MM.1S (cell line): ENCODE measurements at regions not wholly inside any gene's neighbourhood (a gene's known extent, or its start where the extent isn't known, plus 50 kb on each side); places are given as distances from the start of the nearest gene placed in this dataset.

Source experiments
- DNase-seq: peaks from one replicate; pipeline ENCODE4 v3.0.0-alpha.2; 2015
- H2AFZ ChIP-seq: fragments of 300-600 bp; sonication (generic); 2 replicates; pipeline ENCODE4 v1.6.0; 2016; ENCODE audit warnings: antibody characterized with exemption, low read length
- H3F3A ChIP-seq: fragments of 300-600 bp; sonication (generic); 2 replicates; pipeline ENCODE4 v1.6.1; 2016; ENCODE audit warnings: mild to moderate bottlenecking, antibody characterized with exemption, low read length, moderate library complexity, mixed read lengths; ENCODE audit not compliant: insufficient read depth
- H3K27ac ChIP-seq: fragments of 300-600 bp; sonication (generic); 2 replicates; pipeline ENCODE4 v1.5.1; 2016; ENCODE audit warnings: mild to moderate bottlenecking, low read length
- H3K27me3 ChIP-seq: fragments of 300-600 bp; sonication (generic); replicated peaks from 2 replicates; pipeline ENCODE4 v1.6.0; 2016; ENCODE audit warnings: low read length; ENCODE audit not compliant: insufficient read depth
- H3K36me3 ChIP-seq: fragments of 300-600 bp; sonication (generic); replicated peaks from 2 replicates; pipeline ENCODE4 v1.6.1; 2016; ENCODE audit warnings: mild to moderate bottlenecking, low read length, mixed read lengths; ENCODE audit not compliant: insufficient read depth
- H3K4me1 ChIP-seq: fragments of 300-600 bp; sonication (generic); 2 replicates; pipeline ENCODE4 v1.6.1; 2016; ENCODE audit warnings: low read length, mixed read lengths
- H3K4me2 ChIP-seq: fragments of 300-600 bp; sonication (generic); 2 replicates; pipeline ENCODE4 v1.6.0; 2016; ENCODE audit warnings: low read depth, low read length
- H3K4me3 ChIP-seq: fragments of 300-600 bp; sonication (generic); 2 replicates; pipeline ENCODE4 v1.5.1; 2016; ENCODE audit warnings: low read length, mixed read lengths
- H3K79me2 ChIP-seq: fragments of 300-600 bp; sonication (generic); 2 replicates; pipeline ENCODE4 v1.6.1; 2016; ENCODE audit warnings: mixed run types, low read length, mixed read lengths
- H3K9ac ChIP-seq: fragments of 300-600 bp; sonication (generic); 2 replicates; pipeline ENCODE4 v1.6.1; 2016; ENCODE audit warnings: low read length, mixed read lengths
- H3K9me2 ChIP-seq: fragments of 300-600 bp; sonication (generic); replicated peaks from 2 replicates; pipeline ENCODE4 v1.6.1; 2016; ENCODE audit warnings: mild to moderate bottlenecking, low read length, mixed read lengths; ENCODE audit not compliant: insufficient read depth
- H3K9me3 ChIP-seq: fragments of 300-600 bp; sonication (generic); replicated peaks from 2 replicates; pipeline ENCODE4 v1.6.1; 2016; ENCODE audit warnings: mild to moderate bottlenecking, low read length, mixed read lengths; ENCODE audit not compliant: insufficient read depth
- H4K20me1 ChIP-seq: fragments of 300-600 bp; sonication (generic); 2 replicates; pipeline ENCODE4 v1.6.1; 2016; ENCODE audit warnings: mild to moderate bottlenecking, low read length, moderate library complexity, mixed read lengths; ENCODE audit not compliant: insufficient read depth
- CTCF ChIP-seq: fragments of 300-600 bp; sonication (generic); IDR thresholded peaks from 2 replicates; pipeline ENCODE4 v1.5.1; 2016; ENCODE audit warnings: antibody characterized with exemption, low read length, mixed read lengths
- EZH2 ChIP-seq: fragments of 300-600 bp; sonication (generic); optimal IDR thresholded peaks from 2 replicates; pipeline ENCODE3; 2017; ENCODE audit warnings: low read depth, mild to moderate bottlenecking, antibody characterized with exemption, low read length, mixed read lengths
- EZH2phosphoT487 ChIP-seq: fragments of 300-600 bp; sonication (generic); IDR thresholded peaks from 2 replicates; pipeline ENCODE4 v1.6.1; 2018; ENCODE audit warnings: antibody characterized with exemption, low read length

- Histone ChIP-seq H3K9me3 (no peaks in the 10 kb centered on the region), H2AFZ (no peak overlapping the region), H3K79me2 (no peaks in the 10 kb centered on the region), H3K4me2 (no peak overlapping the region), H3K4me3 (no peak overlapping the region), H3K36me3 (no peaks in the 10 kb centered on the region), H3K9ac (no peak overlapping the region), H3K27ac (no peak overlapping the region), H3K9me2 (no peaks in the 10 kb centered on the region), H4K20me1 (no peaks in the 10 kb centered on the region), H3F3A (no peaks in the 10 kb centered on the region), H3K4me1 (no peaks in the 10 kb centered on the region), H3K27me3 (no peaks in the 10 kb centered on the region)
- no peak for TF ChIP-seq CTCF
- TF ChIP-seq EZH2phosphoT487: no peak
- no peak for TF ChIP-seq EZH2
- no peak for DNase-seq
Measured at GRCh38 chr18:32550963-32551362, 80.3 kb upstream of the GAREM1 start.

DNA sequence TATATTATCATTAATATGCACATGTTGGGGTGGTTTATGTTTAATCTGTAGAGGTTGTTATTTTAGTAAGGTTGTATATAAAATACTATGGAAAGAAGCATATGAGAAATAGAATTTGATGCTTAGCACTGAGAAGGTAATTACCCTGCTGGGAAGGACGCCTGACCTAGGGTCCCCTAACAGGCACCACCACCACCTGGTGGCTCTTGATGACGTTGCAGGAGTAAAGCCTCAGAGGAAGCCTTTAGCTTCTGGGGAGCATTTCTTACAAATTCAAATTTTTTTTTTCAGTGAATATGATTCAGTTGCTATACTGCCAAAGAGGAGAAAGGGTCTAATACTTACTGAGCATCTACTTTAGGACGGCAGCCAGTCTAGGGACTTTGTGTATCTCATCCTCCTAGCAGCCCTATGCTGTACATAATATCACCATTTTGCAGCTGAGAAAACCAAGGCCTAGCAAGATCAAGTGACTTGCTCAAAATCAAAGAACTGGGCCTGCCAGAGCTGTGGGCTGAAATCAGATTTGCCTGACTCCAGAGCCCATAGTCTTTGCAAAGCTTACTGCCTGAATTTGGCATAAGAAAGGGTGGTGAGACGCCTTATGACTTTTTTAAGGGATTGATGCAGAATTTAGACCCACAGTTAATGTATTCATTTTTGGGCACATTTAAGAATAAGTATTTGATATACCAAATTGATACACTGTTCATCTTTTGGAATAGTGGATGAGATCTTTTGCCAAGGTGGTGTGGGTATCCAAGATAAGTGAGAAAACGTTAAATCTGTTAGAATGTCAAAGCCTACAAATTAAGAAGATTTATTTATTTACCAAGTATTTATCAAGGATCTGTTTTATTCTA, 78.8 kb upstream of the GAREM1 start:
- H3K4me1 ChIP-seq: no peaks in the 10 kb centered on the region
- no peaks in the 10 kb centered on the region for H3K9me3 ChIP-seq
- DNase-seq: peak; percentile 71
- H3K9me2 ChIP-seq: no peaks in the 10 kb centered on the region
- TF ChIP-seq EZH2phosphoT487 (no peak), CTCF (peak; percentile 79)
- H3F3A ChIP-seq: no peaks in the 10 kb centered on the region
- no peaks in the 10 kb centered on the region for H4K20me1 ChIP-seq
- H3K27ac ChIP-seq: no peak overlapping the region
- H3K36me3 ChIP-seq: no peaks in the 10 kb centered on the region
- H3K79me2 ChIP-seq: no peaks in the 10 kb centered on the region
- no peak overlapping the region for H2AFZ ChIP-seq
- H3K4me2 ChIP-seq: no peak overlapping the region
- no peak overlapping the region for H3K9ac ChIP-seq
- H3K4me3 ChIP-seq: no peak overlapping the region
- no peaks in the 10 kb centered on the region for H3K27me3 ChIP-seq

DNA sequence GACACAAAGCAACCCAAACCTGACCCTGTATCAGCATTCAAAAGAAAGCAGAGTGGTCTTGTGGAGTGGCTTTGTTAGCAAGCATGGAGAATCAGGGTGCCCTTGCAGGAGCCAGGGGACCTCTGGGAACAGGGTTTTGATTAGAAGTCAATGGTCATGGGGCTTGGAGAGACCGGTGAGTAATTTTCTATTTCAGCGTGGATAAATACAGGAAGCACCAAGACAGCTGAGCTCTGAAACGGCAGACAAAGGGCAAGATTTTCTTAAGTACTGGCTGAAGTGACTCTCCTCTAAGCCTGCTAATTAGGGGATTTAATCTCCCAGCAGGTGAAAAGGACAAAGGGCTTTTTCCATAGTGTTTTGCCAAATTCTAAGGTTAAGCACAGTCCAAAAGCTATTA, 78.0 kb upstream of the GAREM1 start:
- H3K4me2 ChIP-seq: no peak overlapping the region
- TF ChIP-seq EZH2phosphoT487: no peak
- no peak for TF ChIP-seq CTCF
- TF ChIP-seq EZH2: no peak
- no peaks in the 10 kb centered on the region for H3K4me1 ChIP-seq
- no peaks in the 10 kb centered on the region for H3K27me3 ChIP-seq
- no peaks in the 10 kb centered on the region for H3K9me3 ChIP-seq
- H3K27ac ChIP-seq: no peak overlapping the region
- H3K9me2 ChIP-seq: no peaks in the 10 kb centered on the region
- no peaks in the 10 kb centered on the region for H3F3A ChIP-seq
- no peaks in the 10 kb centered on the region for H3K79me2 ChIP-seq
- no peaks in the 10 kb centered on the region for H4K20me1 ChIP-seq
- DNase-seq: no peak
- no peak overlapping the region for H3K9ac ChIP-seq
- no peaks in the 10 kb centered on the region for H3K36me3 ChIP-seq
- H3K4me3 ChIP-seq: no peak overlapping the region
- H2AFZ ChIP-seq: no peak overlapping the region
